ENCODE measurements at regions not wholly inside any gene's neighbourhood (a gene's known extent, or its start where the extent isn't known, plus 50 kb on each side); places are given as distances from the start of the nearest gene placed in this dataset.

GRCh38 chr2:60339286-60339685 lies 214.2 kb downstream of the BCL11A start:
- H3K9ac ChIP-seq (ENCODE audit: low read length) = no peak overlapping the region
- H3K4me1 ChIP-seq (ENCODE audit: control insufficient read depth, low read depth, low read length) = no peaks in the 10 kb centered on the region
- H3K36me3 ChIP-seq (ENCODE audit: control insufficient read depth, low read depth, low read length) = no peaks in the 10 kb centered on the region
- H3K27me3 ChIP-seq (ENCODE audit: control insufficient read depth, insufficient read depth, low read length) = no peaks in the 10 kb centered on the region
- H3K27ac ChIP-seq (ENCODE audit: low read length) = no peak overlapping the region
- no peaks in the 10 kb centered on the region for H3K9me3 ChIP-seq (ENCODE audit: control insufficient read depth, low read depth, low read length)
- H3K4me3 ChIP-seq (ENCODE audit: low read length) = no peak overlapping the region

DNA sequence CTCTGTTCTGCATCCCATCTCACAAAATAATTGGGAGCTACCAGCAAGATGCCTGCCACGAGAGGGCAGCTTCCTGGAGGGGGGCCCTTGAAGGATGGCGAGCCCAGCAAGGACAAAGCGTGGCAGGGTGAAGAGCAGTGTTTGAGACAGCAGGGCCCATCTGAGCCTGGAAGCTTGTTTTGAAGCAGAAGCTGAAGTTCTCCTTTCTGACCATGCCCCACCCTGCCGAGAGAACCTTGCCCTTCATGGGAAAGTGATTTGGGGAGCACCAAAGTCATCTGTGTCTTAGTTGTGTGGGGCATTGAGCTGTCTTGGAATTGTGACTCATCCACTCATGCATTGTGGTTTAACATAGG lies 216.3 kb downstream of the BCL11A start:
- H3K27ac ChIP-seq (ENCODE audit: low read length) = no peak overlapping the region
- H3K4me3 ChIP-seq (ENCODE audit: low read length) = no peak overlapping the region
- H3K27me3 ChIP-seq (ENCODE audit: control insufficient read depth, insufficient read depth, low read length) = no peaks in the 10 kb centered on the region
- no peaks in the 10 kb centered on the region for H3K36me3 ChIP-seq (ENCODE audit: control insufficient read depth, low read depth, low read length)
- no peak overlapping the region for H3K9ac ChIP-seq (ENCODE audit: low read length)
- H3K9me3 ChIP-seq (ENCODE audit: control insufficient read depth, low read depth, low read length) = no peaks in the 10 kb centered on the region
- H3K4me1 ChIP-seq (ENCODE audit: control insufficient read depth, low read depth, low read length) = no peaks in the 10 kb centered on the region

GRCh38 chr2:60336442-60337141 lies 216.9 kb downstream of the BCL11A start:
- H3K27ac ChIP-seq (ENCODE audit: low read length) = no peak overlapping the region
- no peaks in the 10 kb centered on the region for H3K27me3 ChIP-seq (ENCODE audit: control insufficient read depth, insufficient read depth, low read length)
- H3K9me3 ChIP-seq (ENCODE audit: control insufficient read depth, low read depth, low read length) = no peaks in the 10 kb centered on the region
- no peaks in the 10 kb centered on the region for H3K4me1 ChIP-seq (ENCODE audit: control insufficient read depth, low read depth, low read length)
- H3K9ac ChIP-seq (ENCODE audit: low read length) = no peak overlapping the region
- no peak overlapping the region for H3K4me3 ChIP-seq (ENCODE audit: low read length)
- no peaks in the 10 kb centered on the region for H3K36me3 ChIP-seq (ENCODE audit: control insufficient read depth, low read depth, low read length)

DNA sequence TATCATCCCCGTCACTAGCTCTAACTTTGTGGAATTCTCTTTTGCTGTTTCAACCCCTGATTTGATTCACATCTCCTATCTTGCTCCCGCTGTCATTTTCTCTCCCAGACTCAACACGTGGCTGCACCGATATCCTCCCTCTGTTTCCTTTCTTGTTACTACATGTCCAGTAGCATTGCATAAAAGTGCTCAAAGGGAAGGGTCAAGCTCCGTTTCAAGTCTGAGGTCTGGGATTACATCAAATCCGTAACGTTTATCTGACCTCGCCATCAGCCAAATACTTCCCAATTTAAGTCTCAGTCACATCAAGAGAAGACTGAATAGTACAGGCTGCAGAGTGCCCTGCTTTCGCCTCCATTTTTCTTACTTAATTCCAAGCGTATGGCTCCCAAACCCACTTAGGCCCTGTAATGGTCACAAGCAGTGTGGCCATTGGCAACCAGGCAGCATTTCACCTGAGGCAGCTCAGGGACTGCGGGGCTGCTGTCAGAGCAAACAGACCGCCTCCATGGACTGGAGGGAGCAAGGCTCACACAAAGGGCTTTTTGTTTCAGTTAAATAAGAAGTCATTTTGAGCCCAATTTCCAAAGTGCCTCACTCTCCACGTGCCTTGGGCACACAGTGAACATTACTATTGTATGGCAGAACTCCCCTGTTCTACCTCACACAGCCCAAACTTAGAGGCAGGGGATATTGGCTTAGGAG lies 217.8 kb downstream of the BCL11A start:
- no peaks in the 10 kb centered on the region for H3K4me1 ChIP-seq (ENCODE audit: control insufficient read depth, low read depth, low read length)
- H3K27me3 ChIP-seq (ENCODE audit: control insufficient read depth, insufficient read depth, low read length) = no peaks in the 10 kb centered on the region
- no peak overlapping the region for H3K4me3 ChIP-seq (ENCODE audit: low read length)
- H3K27ac ChIP-seq (ENCODE audit: low read length) = no peak overlapping the region
- H3K9ac ChIP-seq (ENCODE audit: low read length) = no peak overlapping the region
- H3K36me3 ChIP-seq (ENCODE audit: control insufficient read depth, low read depth, low read length) = no peaks in the 10 kb centered on the region
- H3K9me3 ChIP-seq (ENCODE audit: control insufficient read depth, low read depth, low read length) = no peaks in the 10 kb centered on the region

- H3K4me3 ChIP-seq (ENCODE audit: low read length) = no peak overlapping the region
- H3K36me3 ChIP-seq (ENCODE audit: control insufficient read depth, low read depth, low read length) = no peaks in the 10 kb centered on the region
- H3K4me1 ChIP-seq (ENCODE audit: control insufficient read depth, low read depth, low read length) = no peaks in the 10 kb centered on the region
- H3K9me3 ChIP-seq (ENCODE audit: control insufficient read depth, low read depth, low read length) = no peaks in the 10 kb centered on the region
- no peak overlapping the region for H3K9ac ChIP-seq (ENCODE audit: low read length)
- no peak overlapping the region for H3K27ac ChIP-seq (ENCODE audit: low read length)
- no peaks in the 10 kb centered on the region for H3K27me3 ChIP-seq (ENCODE audit: control insufficient read depth, insufficient read depth, low read length)
Measured at GRCh38 chr2:60334610-60335009, 218.8 kb downstream of the BCL11A start.

GRCh38 chr2:60333264-60333663 lies 220.2 kb downstream of the BCL11A start:
- H3K9me3 ChIP-seq (ENCODE audit: control insufficient read depth, low read depth, low read length) = no peaks in the 10 kb centered on the region
- no peak overlapping the region for H3K4me3 ChIP-seq (ENCODE audit: low read length)
- no peaks in the 10 kb centered on the region for H3K4me1 ChIP-seq (ENCODE audit: control insufficient read depth, low read depth, low read length)
- no peak overlapping the region for H3K27ac ChIP-seq (ENCODE audit: low read length)
- no peaks in the 10 kb centered on the region for H3K36me3 ChIP-seq (ENCODE audit: control insufficient read depth, low read depth, low read length)
- no peaks in the 10 kb centered on the region for H3K27me3 ChIP-seq (ENCODE audit: control insufficient read depth, insufficient read depth, low read length)
- no peak overlapping the region for H3K9ac ChIP-seq (ENCODE audit: low read length)

DNA sequence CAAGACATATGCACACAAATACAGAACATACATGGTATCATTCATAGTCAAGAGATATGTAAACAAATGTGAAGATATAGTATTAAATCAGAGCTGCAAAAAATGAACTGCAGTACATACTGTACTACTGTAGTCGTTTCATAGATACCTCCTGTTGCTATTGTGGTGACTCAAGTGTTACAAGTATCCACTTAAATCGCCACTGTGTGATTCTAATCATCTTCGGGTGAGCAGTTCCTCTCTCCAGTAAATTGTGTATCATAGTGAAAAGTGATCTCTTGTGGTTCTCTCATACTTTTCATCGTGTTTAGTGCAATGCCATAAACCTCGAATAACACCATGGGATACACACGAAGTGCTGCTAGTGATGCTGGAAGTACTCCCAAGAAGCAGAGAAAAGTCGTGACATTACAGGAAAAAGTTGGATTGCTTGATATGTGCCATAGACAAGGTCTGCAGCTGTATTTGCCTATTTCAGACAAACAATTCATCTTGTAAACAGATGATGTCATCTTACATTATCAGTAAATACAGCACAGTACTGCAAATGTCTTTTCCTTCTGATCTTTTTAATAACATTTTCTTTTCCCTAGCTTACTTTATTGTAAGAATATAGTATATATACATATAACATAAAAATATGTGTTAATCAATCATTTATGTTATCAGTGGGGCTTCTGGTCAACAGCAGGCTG lies 222.2 kb downstream of the BCL11A start:
- Histone ChIP-seq H3K36me3 (ENCODE audit: control insufficient read depth, low read depth, low read length) (no peaks in the 10 kb centered on the region), H3K9ac (ENCODE audit: low read length) (no peak overlapping the region), H3K9me3 (ENCODE audit: control insufficient read depth, low read depth, low read length) (no peaks in the 10 kb centered on the region), H3K27me3 (ENCODE audit: control insufficient read depth, insufficient read depth, low read length) (no peaks in the 10 kb centered on the region), H3K4me1 (ENCODE audit: control insufficient read depth, low read depth, low read length) (no peaks in the 10 kb centered on the region), H3K27ac (ENCODE audit: low read length) (no peak overlapping the region), H3K4me3 (ENCODE audit: low read length) (no peak overlapping the region)

DNA sequence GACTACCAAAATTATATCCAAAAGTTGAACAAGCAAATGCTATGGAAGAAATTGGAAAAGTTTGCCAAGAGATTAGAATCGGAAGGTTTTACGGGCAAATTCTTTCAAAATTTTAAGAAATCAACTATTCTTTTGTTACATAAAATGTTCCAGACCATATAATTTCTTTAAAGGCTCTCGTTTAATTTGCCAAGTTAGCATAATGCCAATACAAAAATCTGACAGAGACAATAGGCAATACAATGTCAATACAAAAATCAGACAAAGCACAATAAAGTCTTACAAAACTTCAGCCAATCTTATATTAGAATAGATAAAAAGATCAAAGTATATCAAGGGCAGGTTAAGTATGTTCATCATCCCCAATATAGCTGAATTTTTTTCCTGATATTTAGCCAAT lies 224.2 kb downstream of the BCL11A start:
- no peak overlapping the region for H3K9ac ChIP-seq (ENCODE audit: low read length)
- no peaks in the 10 kb centered on the region for H3K27me3 ChIP-seq (ENCODE audit: control insufficient read depth, insufficient read depth, low read length)
- no peaks in the 10 kb centered on the region for H3K4me1 ChIP-seq (ENCODE audit: control insufficient read depth, low read depth, low read length)
- no peaks in the 10 kb centered on the region for H3K9me3 ChIP-seq (ENCODE audit: control insufficient read depth, low read depth, low read length)
- H3K27ac ChIP-seq (ENCODE audit: low read length) = no peak overlapping the region
- no peaks in the 10 kb centered on the region for H3K36me3 ChIP-seq (ENCODE audit: control insufficient read depth, low read depth, low read length)
- H3K4me3 ChIP-seq (ENCODE audit: low read length) = no peak overlapping the region

DNA sequence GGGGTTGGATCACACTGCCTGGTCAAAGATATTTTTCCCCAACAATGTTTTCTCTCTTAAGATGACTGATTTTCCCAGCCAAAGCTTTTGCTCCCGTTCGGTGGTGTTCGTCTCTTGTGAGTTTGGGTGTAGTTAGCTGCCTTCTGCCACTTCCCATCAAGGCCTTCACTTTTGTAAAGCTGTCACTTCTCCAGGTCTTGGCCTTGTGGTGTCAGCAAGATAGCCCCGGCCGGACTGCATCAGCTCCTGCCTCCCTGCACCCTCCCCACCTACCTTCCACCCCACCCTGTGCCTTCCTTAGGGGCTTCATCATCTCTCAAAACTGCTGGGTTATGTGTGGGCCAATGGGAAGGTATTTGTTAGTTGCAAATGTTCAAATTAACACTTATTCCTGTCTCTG lies 228.9 kb downstream of the BCL11A start:
- Histone ChIP-seq H3K9me3 (ENCODE audit: control insufficient read depth, low read depth, low read length) (no peaks in the 10 kb centered on the region), H3K27ac (ENCODE audit: low read length) (no peak overlapping the region), H3K36me3 (ENCODE audit: control insufficient read depth, low read depth, low read length) (no peaks in the 10 kb centered on the region)

DNA sequence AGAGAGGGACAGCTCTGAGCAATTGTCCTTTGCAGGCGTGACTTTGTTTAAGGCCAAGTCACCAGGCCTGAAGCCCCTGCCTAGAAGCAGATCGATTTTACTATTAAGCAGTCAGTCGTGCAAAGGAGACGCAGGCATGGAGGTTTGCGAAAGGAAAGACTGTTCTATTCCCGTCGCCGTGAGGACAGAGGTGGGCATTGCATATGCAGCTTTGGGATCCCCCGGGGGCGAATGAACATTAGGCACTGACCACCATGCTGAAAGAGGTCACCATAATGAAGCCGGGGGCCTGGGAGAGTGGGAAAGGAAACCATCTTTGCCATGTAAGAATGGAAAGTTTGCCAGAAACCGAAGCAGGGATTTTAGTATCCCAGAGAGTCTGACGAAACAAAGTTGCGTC lies 231.6 kb downstream of the BCL11A start:
- H3K27ac ChIP-seq (ENCODE audit: low read length) = no peak overlapping the region
- peaks cover 6% of the 10 kb centered on the region for H3K4me1 ChIP-seq (ENCODE audit: control insufficient read depth, low read depth, low read length)
- no peaks in the 10 kb centered on the region for H3K9me3 ChIP-seq (ENCODE audit: control insufficient read depth, low read depth, low read length)
- no peaks in the 10 kb centered on the region for H3K36me3 ChIP-seq (ENCODE audit: control insufficient read depth, low read depth, low read length)
- no peaks in the 10 kb centered on the region for H3K27me3 ChIP-seq (ENCODE audit: control insufficient read depth, insufficient read depth, low read length)
- no peak overlapping the region for H3K9ac ChIP-seq (ENCODE audit: low read length)
- H3K4me3 ChIP-seq (ENCODE audit: low read length) = no peak overlapping the region

More for the DNA sequence above, 228.9 kb downstream of the BCL11A start:
- Histone ChIP-seq H3K9ac (ENCODE audit: low read length) (no peak overlapping the region), H3K27me3 (ENCODE audit: control insufficient read depth, insufficient read depth, low read length) (no peaks in the 10 kb centered on the region), H3K4me1 (ENCODE audit: control insufficient read depth, low read depth, low read length) (no peaks in the 10 kb centered on the region), H3K4me3 (ENCODE audit: low read length) (no peak overlapping the region)

GRCh38 chr2:60320724-60321123 lies 232.7 kb downstream of the BCL11A start:
- H3K4me3 ChIP-seq (ENCODE audit: low read length) = no peak overlapping the region
- H3K36me3 ChIP-seq (ENCODE audit: control insufficient read depth, low read depth, low read length) = no peaks in the 10 kb centered on the region
- no peaks in the 10 kb centered on the region for H3K9me3 ChIP-seq (ENCODE audit: control insufficient read depth, low read depth, low read length)
- peaks cover 16% of the 10 kb centered on the region for H3K4me1 ChIP-seq (ENCODE audit: control insufficient read depth, low read depth, low read length)
- no peaks in the 10 kb centered on the region for H3K27me3 ChIP-seq (ENCODE audit: control insufficient read depth, insufficient read depth, low read length)
- H3K9ac ChIP-seq (ENCODE audit: low read length) = no peak overlapping the region
- no peak overlapping the region for H3K27ac ChIP-seq (ENCODE audit: low read length)

Data from iPS-18a (cell line).